GM12878 (cell line): ENCODE measurements at regions not wholly inside any gene's neighbourhood (a gene's known extent, or its start where the extent isn't known, plus 50 kb on each side); places are given as distances from the start of the nearest gene placed in this dataset.

Source experiments
- ATAC-seq: fragments of 200-7000 bp; cut with Tn5 transposase; 3 replicates; pipeline ENCODE4 v1.9.1; 2020; ENCODE audit warnings: mild to moderate bottlenecking, moderate library complexity
- BruUV-seq: library from RNA; stranded (reverse); fragments of 400-500 nt; replicated peaks from 2 replicates; lab custom pipeline; 2021; lab: Mats Ljungman, UMichigan
- CTCF ChIA-PET: fragments of 300-600 bp; sonication (Branson Sonifier 250); formaldehyde crosslinking; extraction: SDS; loops from one replicate; lab custom pipeline; 2021; ENCODE audit warnings: inconsistent platforms; lab: Yijun Ruan, JAX
- POLR2A ChIA-PET: fragments of 350-600 bp; formaldehyde crosslinking; extraction: SDS; loops from one replicate; lab custom pipeline; 2021; ENCODE audit warnings: inconsistent platforms; lab: Charles Lee
- RAD21 ChIA-PET: fragments of 300-600 bp; sonication (Branson Sonifier 250); formaldehyde crosslinking; loops from one replicate; lab custom pipeline; 2023; ENCODE audit warnings: antibody characterized with exemption; ENCODE audit not compliant: unreplicated experiment; lab: Charles Lee
- SMC1A ChIA-PET: fragments of 300-600 bp; sonication (Branson Sonifier 250); formaldehyde crosslinking; loops from one replicate; lab custom pipeline; 2023; ENCODE audit not compliant: unreplicated experiment, uncharacterized antibody; lab: Charles Lee
- DNase-seq: peaks from one replicate; pipeline ENCODE4 v3.0.0-alpha.2; 2011; ENCODE audit warnings: low read depth, low spot score
- FAIRE-seq: peaks from 3 replicates; lab custom pipeline; 2011; peaks lifted over from hg19 to GRCh38; lab: Jason Lieb, UNC
- H2AFZ ChIP-seq: 2 replicates; pipeline ENCODE4 v1.6.0; 2011; ENCODE audit warnings: low read depth, low read length, control low read depth; ENCODE audit not compliant: control insufficient read depth
- H3K27ac ChIP-seq: 2 replicates; pipeline ENCODE4 v1.5.1; 2011; ENCODE audit warnings: control low read depth; ENCODE audit not compliant: control insufficient read depth, insufficient read depth
- H3K27me3 ChIP-seq, 2 experiments: replicated peaks in 1 of 2; 2 replicates each; pipeline versions ENCODE4 v1.6.0 to v1.6.1; 2011; ENCODE audit warnings: low read length in 1 of 2; ENCODE audit not compliant: control insufficient read depth in 2 of 2, insufficient read depth in 2 of 2
- H3K36me3 ChIP-seq, 2 experiments: 2 replicates each; pipeline ENCODE4 v1.5.1; 2011; ENCODE audit warnings: low read length in 1 of 2; ENCODE audit not compliant: control insufficient read depth in 2 of 2, insufficient read depth in 2 of 2
- H3K4me1 ChIP-seq: 2 replicates; pipeline ENCODE4 v1.6.1; 2011; ENCODE audit warnings: mild to moderate bottlenecking, low read length, moderate library complexity, mixed read lengths; ENCODE audit not compliant: control insufficient read depth, insufficient read depth
- H3K4me2 ChIP-seq: 2 replicates; pipeline ENCODE4 v1.6.0; 2011; ENCODE audit warnings: control low read depth; ENCODE audit not compliant: control insufficient read depth, insufficient read depth
- H3K4me3 ChIP-seq: fragments of 200-600 bp; sonication (generic); 2 replicates; pipeline ENCODE4 v1.5.1; 2016
- H3K79me2 ChIP-seq: 2 replicates; pipeline ENCODE4 v1.6.0; 2011; ENCODE audit warnings: low read length; ENCODE audit not compliant: control insufficient read depth, insufficient read depth
- H3K9ac ChIP-seq: 2 replicates; pipeline ENCODE4 v1.8.0; 2011; ENCODE audit warnings: low read length, control low read depth, mixed read lengths; ENCODE audit not compliant: control insufficient read depth, insufficient read depth
- H3K9me3 ChIP-seq: replicated peaks from 3 replicates; pipeline ENCODE4 v1.5.1; 2011; ENCODE audit warnings: mild to moderate bottlenecking, low read length; ENCODE audit not compliant: control insufficient read depth, insufficient read depth
- H4K20me1 ChIP-seq: 2 replicates; pipeline ENCODE4 v1.6.0; 2011; ENCODE audit not compliant: control insufficient read depth, insufficient read depth
- EP300 ChIP-seq, 2 experiments: fragments of 150-350 bp in 1 of 2; IDR thresholded peaks; 2 replicates each; pipeline ENCODE4 v1.6.1; 2011 to 2012; ENCODE audit warnings: low read depth in 2 of 2, low read length in 2 of 2, borderline replicate concordance in 1 of 2, improper control_type of control experiment in 1 of 2, inconsistent platforms in 1 of 2; ENCODE audit not compliant: control insufficient read depth in 1 of 2
- ETV6 ChIP-seq, 2 experiments: fragments of 450-650 bp in 1 of 2; IDR thresholded peaks in 1 of 2; conservative IDR thresholded peaks in 1 of 2; 2 replicates each; pipeline ENCODE4 v1.6.1; 2014; ENCODE audit warnings: antibody characterized with exemption in 1 of 2, borderline replicate concordance in 1 of 2, low read depth in 1 of 2, mild to moderate bottlenecking in 1 of 2, moderate library complexity in 1 of 2
- HCFC1 ChIP-seq: fragments of 150-350 bp; IDR thresholded peaks from 2 replicates; pipeline ENCODE4 v1.6.1; 2014; ENCODE audit warnings: low read length
- IKZF2 ChIP-seq, 2 experiments: fragments of 450-650 bp; IDR thresholded peaks; 2 replicates each; pipeline ENCODE4 v1.6.1; 2017; ENCODE audit warnings: mild to moderate bottlenecking in 2 of 2, moderate library complexity in 2 of 2
- MEF2A ChIP-seq: IDR thresholded peaks from 2 replicates; pipeline ENCODE4 v1.6.1; 2011; ENCODE audit warnings: low read depth, mild to moderate bottlenecking, low read length, moderate library complexity; ENCODE audit not compliant: insufficient read depth
- NFYA ChIP-seq: IDR thresholded peaks from 2 replicates; pipeline ENCODE4 v1.6.1; 2011; ENCODE audit warnings: low read depth, mild to moderate bottlenecking, low read length, improper control_type of control experiment, borderline replicate concordance
- RB1 ChIP-seq: fragments of 450-650 bp; formaldehyde crosslinking; IDR thresholded peaks from 2 replicates; pipeline ENCODE4 v1.6.1; 2017; ENCODE audit warnings: mild to moderate bottlenecking, borderline replicate concordance
- RCOR1 ChIP-seq: conservative IDR thresholded peaks from 2 replicates; pipeline ENCODE4 v1.6.1; 2012; ENCODE audit warnings: low read depth, low read length, improper control_type of control experiment
- RUNX3 ChIP-seq: IDR thresholded peaks from 2 replicates; pipeline ENCODE4 v1.6.1; 2012; ENCODE audit warnings: low read length, inconsistent platforms
- SMAD1 ChIP-seq: fragments of 450-650 bp; IDR thresholded peaks from 2 replicates; pipeline ENCODE4 v1.6.1; 2018; ENCODE audit warnings: mild to moderate bottlenecking, low read depth; ENCODE audit not compliant: partially characterized antibody
- STAT3 ChIP-seq: IDR thresholded peaks from 2 replicates; pipeline ENCODE4 v1.6.1; 2011; ENCODE audit warnings: low read depth, low read length, improper control_type of control experiment
- WRNIP1 ChIP-seq: IDR thresholded peaks from 2 replicates; pipeline ENCODE4 v1.6.1; 2011; ENCODE audit warnings: low read depth, low read length, improper control_type of control experiment, borderline replicate concordance
- WGBS: methylation state at CpG from one replicate; pipeline ENCODE4 v1.1.6; 2016; ENCODE audit warnings: low lambda C conversion rate; ENCODE audit not compliant: insufficient replicate concordance, insufficient coverage; ENCODE audit errors: missing lambda C conversion rate; 5-methylcytosine and 5-hydroxymethylcytosine counted together
- in situ Hi-C: fragments of 300-500 bp; cut with MboI; formaldehyde crosslinking; loops from 9 replicates; pipeline ENCODE4 v1.14.3; 2018; ENCODE audit warnings: mixed read lengths
- intact Hi-C: fragments of 100-400 bp; cut with micrococcal nuclease; formaldehyde crosslinking; loops from one replicate; pipeline ENCODE4 v1.14.2; 2022; ENCODE audit not compliant: unreplicated experiment
- TF ChIP-seq, protein P1 (sequence below): IDR thresholded peaks from 2 replicates; pipeline ENCODE4 v1.6.1; 2011; ENCODE audit warnings: borderline replicate concordance, low read depth, mild to moderate bottlenecking, moderate library complexity, low read length; ENCODE audit not compliant: insufficient read depth, poor library complexity, severe bottlenecking
- TF ChIP-seq, protein P2 (sequence below): IDR thresholded peaks from 2 replicates; pipeline ENCODE4 v1.6.1; 2011; ENCODE audit warnings: low read depth, low read length, improper control_type of control experiment, borderline replicate concordance
- TF ChIP-seq, protein P3 (sequence below): IDR thresholded peaks from 2 replicates; pipeline ENCODE4 v1.6.1; 2012; ENCODE audit warnings: mild to moderate bottlenecking, low read depth, low read length

DNA sequence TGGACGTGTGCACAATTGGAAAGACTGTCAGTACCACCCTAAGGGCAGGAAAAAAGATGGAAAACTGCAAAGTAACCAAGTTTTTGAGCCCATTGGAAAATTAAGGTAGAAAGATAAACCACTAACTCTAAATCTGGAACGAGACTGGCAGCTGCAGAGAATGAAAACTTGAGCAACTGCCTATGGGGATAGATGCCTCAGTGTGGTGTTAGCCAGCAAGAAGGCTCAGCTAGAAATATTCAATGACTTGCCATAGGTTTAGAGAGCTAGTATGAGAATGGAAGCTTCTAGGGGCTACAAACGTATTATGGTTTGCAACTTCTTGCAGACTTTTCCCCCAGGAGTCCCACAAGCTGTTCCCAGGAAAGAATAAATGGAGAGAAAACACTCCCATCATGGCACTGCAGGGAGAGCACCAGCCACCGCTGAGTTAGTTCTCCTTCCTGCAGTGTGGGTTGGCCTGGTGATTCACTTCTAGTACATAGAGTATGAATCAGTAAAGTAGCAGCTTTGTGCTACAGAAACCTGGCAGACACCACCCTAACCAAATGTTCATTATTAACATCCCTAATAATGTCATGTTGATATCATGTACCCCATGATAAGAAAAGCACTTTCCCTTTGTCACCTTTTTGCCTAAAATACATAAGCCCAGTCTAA, 372.4 kb upstream of the VWC2 start:
- ChIA-PET RAD21 (no interaction called here), CTCF (no interaction called here), POLR2A (no interaction called here), SMC1A (no interaction called here)
- H3K4me1 ChIP-seq, result no peaks in the 10 kb centered on the region
- no peak for ATAC-seq
- H2AFZ ChIP-seq, result no peak overlapping the region
- no TSS peak for BruUV-seq
- no peaks in the 10 kb centered on the region for H3K79me2 ChIP-seq
- in situ Hi-C loops (no loop called here), intact Hi-C loops (no loop called here)
- no peaks in the 10 kb centered on the region for H3K36me3 ChIP-seq
- no peaks in the 10 kb centered on the region for H4K20me1 ChIP-seq
- whole genome bisulfite sequencing, result 15% methylated on average over 4 of the region's 4 CpGs
- no peaks in the 10 kb centered on the region for H3K9me3 ChIP-seq
- DNase-seq, result no peak
- H3K27ac ChIP-seq, result no peak overlapping the region
- TF ChIP-seq SMAD1 (no peak), RCOR1 (no peak), ETV6 (conservative IDR thresholded peaks at IDR 0.05 in 1 of 2, IDR thresholded peaks at IDR 0.05 in 1 of 2; ENCODE audit: borderline replicate concordance in 1 of 2, low read depth in 1 of 2) (no peak), NFYA (no peak), WRNIP1 (no peak), RB1 (no peak), IKZF2 (IDR thresholded peaks at IDR 0.05) (no peak), EP300 (IDR thresholded peaks at IDR 0.05; ENCODE audit: borderline replicate concordance in 1 of 2, control insufficient read depth in 1 of 2, low read depth in 2 of 2, low read length in 2 of 2) (no peak), STAT3 (no peak), HCFC1 (no peak), MEF2A (no peak), RUNX3 (no peak)
- TF ChIP-seq, protein P1, sequence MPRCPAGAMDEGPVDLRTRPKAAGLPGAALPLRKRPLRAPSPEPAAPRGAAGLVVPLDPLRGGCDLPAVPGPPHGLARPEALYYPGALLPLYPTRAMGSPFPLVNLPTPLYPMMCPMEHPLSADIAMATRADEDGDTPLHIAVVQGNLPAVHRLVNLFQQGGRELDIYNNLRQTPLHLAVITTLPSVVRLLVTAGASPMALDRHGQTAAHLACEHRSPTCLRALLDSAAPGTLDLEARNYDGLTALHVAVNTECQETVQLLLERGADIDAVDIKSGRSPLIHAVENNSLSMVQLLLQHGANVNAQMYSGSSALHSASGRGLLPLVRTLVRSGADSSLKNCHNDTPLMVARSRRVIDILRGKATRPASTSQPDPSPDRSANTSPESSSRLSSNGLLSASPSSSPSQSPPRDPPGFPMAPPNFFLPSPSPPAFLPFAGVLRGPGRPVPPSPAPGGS, result no peak
- TF ChIP-seq, protein P2, sequence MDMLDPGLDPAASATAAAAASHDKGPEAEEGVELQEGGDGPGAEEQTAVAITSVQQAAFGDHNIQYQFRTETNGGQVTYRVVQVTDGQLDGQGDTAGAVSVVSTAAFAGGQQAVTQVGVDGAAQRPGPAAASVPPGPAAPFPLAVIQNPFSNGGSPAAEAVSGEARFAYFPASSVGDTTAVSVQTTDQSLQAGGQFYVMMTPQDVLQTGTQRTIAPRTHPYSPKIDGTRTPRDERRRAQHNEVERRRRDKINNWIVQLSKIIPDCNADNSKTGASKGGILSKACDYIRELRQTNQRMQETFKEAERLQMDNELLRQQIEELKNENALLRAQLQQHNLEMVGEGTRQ, result no peak
- TF ChIP-seq, protein P3, sequence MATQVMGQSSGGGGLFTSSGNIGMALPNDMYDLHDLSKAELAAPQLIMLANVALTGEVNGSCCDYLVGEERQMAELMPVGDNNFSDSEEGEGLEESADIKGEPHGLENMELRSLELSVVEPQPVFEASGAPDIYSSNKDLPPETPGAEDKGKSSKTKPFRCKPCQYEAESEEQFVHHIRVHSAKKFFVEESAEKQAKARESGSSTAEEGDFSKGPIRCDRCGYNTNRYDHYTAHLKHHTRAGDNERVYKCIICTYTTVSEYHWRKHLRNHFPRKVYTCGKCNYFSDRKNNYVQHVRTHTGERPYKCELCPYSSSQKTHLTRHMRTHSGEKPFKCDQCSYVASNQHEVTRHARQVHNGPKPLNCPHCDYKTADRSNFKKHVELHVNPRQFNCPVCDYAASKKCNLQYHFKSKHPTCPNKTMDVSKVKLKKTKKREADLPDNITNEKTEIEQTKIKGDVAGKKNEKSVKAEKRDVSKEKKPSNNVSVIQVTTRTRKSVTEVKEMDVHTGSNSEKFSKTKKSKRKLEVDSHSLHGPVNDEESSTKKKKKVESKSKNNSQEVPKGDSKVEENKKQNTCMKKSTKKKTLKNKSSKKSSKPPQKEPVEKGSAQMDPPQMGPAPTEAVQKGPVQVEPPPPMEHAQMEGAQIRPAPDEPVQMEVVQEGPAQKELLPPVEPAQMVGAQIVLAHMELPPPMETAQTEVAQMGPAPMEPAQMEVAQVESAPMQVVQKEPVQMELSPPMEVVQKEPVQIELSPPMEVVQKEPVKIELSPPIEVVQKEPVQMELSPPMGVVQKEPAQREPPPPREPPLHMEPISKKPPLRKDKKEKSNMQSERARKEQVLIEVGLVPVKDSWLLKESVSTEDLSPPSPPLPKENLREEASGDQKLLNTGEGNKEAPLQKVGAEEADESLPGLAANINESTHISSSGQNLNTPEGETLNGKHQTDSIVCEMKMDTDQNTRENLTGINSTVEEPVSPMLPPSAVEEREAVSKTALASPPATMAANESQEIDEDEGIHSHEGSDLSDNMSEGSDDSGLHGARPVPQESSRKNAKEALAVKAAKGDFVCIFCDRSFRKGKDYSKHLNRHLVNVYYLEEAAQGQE, result no peak
- H3K27me3 ChIP-seq, result no peaks in the 10 kb centered on the region
- FAIRE-seq, result no peak
- H3K4me3 ChIP-seq, result no peak overlapping the region
- no peak overlapping the region for H3K4me2 ChIP-seq
- no peak overlapping the region for H3K9ac ChIP-seq
